HG03095 (cell line): ENCODE measurements at regions not wholly inside any gene's neighbourhood (a gene's known extent, or its start where the extent isn't known, plus 50 kb on each side); places are given as distances from the start of the nearest gene placed in this dataset.

Source experiments
- ATAC-seq: cut with Tn5 transposase; IDR thresholded peaks from one replicate; pipeline ENCODE4 v1.9.1; 2021; ENCODE audit warnings: moderate library complexity; ENCODE audit not compliant: unreplicated experiment

DNA sequence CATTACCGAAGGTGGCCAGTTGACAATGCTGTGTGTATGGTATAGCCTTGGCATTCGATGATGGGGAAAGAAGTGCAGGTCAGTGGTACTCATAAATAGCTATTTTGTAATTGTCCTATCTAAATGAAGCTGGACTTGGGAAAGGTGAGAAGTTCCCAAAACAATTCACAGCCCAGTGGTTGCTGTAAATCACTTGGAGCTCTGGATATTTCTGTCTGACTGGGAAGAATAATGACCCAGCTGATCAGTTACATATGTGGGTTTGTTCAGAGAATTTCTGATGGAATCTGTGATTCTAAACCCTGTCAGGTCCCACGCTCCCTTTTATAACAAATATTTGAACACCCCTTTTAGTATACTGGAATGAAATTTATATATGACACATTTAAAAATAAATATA is 133.9 kb upstream of the PFN2 start:
- no peak for ATAC-seq

GRCh38 chr3:150101016-150101415 is 130.3 kb upstream of the PFN2 start:
- no peak for ATAC-seq

GRCh38 chr3:150098621-150099020 is 127.9 kb upstream of the PFN2 start:
- no peak for ATAC-seq

GRCh38 chr3:150097588-150097890 is 126.8 kb upstream of the PFN2 start:
- no peak for ATAC-seq

DNA sequence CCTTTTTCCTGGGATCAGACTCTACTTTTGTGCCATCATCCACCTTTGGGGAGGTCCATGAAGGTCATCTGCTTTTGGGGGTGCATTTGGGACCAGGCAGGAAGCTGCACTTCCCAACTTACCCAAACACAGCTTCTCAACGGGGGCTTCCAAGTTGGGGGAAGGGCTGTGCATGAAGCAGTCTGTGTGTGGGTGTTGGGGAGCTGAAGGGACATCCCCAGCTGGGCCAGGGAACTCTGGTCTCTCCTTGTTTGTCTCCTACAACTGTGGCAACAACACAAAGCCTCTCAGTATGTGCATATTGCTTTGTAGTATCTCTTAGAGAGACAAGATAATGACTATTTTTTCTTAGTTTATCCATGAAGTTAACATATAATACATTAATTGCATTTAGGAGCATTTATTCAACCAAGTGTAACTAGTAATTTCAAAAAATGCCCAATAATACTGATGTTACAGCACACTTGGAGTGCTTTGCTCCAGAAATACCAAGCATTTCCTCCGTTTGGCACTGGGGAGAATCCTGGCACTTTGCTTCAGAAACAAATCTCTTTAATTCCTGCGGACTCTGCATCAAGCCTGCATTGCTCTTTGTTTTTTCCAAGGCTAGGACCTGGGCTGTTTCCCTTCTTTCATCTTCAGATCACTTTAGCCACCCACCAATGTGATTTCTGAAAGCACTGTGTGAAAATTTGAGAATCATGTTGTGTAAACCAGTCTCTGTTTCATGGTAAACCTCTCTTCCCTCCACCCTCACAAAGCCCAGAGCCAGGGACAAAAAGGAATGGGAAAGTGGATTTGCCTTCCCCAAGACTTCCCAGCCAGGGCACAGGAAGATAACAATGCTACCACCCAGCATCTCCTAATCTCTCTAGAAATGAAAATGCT is 126.2 kb upstream of the PFN2 start:
- no peak for ATAC-seq

DNA sequence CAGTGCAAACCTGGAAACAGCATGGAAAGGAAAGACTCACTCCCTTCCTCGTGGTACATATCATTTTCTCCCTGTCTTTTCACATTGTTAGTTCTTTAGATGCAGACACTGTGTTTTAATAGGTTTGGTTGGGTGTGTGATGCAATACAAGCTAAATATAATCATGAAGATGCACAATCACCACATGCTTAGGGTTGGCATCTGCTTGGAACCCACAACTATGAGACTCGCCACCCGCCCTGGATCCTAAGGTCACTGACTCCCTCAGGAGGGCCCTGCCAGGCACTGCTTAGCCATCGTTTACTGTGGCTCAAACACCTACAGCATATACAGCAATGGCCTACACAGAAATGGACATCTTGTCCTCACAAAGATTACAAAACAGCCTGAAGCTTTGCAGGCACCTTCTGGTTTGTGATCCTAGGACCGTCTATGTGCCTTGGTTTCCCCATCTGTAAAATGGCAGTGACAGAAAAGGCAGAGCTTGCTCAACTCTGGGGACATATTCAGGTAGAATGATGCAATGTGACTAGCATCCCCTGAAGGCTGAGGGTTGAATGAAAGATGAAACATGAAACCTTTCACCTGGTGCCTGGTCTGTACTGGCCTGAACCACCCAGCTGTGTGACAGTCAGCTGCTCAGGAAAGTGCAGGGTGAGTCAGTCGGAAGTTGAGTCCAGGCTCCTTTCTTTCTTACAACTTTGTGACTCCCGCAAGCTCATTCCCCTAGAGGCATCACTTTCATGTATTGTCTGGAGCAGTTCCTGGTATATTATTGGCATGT is 123.6 kb upstream of the PFN2 start:
- ATAC-seq: no peak

- no peak for ATAC-seq
Observed at GRCh38 chr3:150091626-150092025, 120.9 kb upstream of the PFN2 start.

- ATAC-seq: no peak
Observed at GRCh38 chr3:150090877-150091276, 120.2 kb upstream of the PFN2 start.

GRCh38 chr3:150090006-150090405 is 119.3 kb upstream of the PFN2 start:
- ATAC-seq: no peak

DNA sequence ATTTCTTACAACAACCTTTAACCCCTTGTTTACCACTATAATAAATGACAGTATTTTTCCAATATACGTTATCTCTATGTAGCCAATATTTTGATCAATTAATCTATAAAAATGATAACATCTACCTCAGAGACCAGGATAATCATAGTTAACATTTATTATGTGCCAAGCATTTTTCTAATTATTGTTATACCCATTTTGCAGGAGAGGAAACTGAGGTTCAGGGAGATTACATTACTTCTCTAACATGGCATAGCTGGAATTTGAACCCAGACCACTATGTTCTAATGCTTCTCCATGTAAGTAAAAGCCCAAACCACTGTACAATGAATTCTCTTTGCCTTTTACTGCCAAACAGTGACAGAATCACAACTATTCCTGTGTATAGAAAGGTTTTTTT is 113.4 kb upstream of the PFN2 start:
- ATAC-seq: no peak

DNA sequence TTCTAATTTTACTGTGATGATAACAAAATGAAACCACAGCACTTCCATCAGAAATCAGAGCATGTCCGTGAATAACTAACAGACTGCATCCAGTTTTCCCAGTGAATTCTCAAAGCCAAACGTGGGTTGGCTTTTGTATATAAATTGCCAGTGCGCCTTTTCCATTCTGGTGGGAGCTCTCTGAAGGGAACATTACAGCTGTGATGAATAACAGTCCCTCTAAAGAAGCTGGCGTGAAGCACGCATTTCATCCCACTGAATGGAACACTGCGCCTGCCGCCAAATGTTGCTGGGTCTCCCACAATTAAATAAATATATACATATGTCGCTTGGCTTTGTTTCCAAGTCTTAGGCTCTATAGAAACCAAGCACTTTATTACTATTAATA is 113.0 kb upstream of the PFN2 start:
- no peak for ATAC-seq

- no peak for ATAC-seq
Observed at GRCh38 chr3:150082898-150083654, 112.4 kb upstream of the PFN2 start.

GRCh38 chr3:150081084-150081483 is 110.4 kb upstream of the PFN2 start:
- ATAC-seq: no peak

DNA sequence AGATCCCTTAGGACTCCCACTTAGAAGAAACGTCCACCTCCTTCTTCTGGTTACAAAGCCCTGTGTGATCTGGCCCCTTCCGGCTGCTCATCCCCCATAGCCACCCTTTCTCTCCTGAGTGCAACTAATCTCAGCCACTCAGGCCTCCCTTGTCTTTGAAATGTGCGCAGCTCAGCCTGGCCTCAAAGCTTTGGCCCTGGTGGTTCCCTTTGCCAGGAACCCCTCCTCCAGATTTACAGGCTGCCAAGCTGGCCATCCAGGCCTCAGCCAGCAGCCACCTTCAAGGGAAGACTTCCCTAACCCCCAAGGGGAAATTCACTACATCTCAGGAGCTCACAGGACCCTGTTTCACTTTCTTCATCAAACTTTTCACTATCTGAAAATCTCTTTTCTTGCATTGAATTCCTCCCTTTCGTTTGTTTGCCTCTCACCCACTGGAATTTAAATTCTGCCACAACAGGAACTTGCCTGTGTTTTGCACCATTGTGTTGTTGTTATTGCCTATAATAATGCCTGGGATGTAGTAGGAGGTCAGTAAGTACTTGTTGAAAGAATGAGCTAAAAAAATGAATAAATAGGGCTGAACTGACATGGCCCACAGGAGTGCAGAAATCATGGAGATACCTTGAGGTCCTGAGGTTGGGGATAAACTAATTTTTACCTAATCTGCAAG is 109.5 kb upstream of the PFN2 start:
- no peak for ATAC-seq

DNA sequence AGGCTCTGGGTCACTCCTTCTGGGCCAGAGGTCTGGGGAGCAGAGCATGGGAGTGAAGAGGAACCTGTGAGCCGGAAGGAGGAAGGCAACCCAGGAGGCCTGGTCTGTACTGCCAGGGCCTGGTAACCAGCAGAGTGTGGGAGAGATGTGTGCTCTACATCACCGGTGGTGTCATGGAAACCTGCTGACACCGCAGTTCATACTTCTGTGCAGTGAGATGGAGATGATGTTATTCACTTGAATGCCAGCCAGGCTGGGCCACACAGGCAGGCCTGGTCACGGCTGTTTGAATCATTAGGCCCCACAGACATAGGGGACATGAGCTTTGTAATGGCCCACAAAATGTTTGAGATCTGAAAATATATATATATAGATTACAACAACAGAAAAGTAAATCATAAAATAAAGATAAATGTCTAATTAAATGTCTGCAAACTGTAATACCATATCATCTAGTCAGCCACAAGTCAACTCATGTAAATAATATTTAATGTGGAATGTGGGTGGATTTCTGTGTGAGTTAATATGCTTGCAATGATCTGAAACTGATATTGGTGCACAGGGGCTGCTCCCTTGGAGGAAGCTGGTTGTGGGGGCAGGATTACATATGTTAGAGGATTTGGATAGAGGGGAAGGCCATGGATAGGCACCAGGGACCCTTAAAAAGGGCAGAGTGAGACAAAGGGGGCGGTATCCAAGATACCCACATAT is 108.5 kb upstream of the PFN2 start:
- ATAC-seq: no peak

- ATAC-seq: no peak
Observed at GRCh38 chr3:150077581-150078247, 107.0 kb upstream of the PFN2 start.

DNA sequence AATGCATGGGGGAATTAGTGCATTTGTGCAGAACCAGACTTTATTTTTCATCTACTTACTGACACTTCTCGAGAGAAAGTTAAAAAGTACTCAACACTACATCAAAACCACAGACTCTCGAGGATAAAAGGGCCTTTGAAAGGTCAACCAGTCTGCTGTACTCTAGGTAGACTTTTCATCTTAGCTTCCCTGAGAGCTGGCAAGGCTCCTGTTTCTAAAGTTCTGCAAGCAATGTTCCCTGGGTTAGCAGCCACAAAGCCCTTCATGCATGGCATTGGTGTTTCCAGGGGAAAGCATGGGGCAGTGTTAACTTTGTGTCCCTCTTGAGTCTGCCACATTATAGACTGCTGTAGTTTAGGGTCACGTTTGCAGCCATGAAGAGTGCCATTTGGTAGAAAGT is 106.4 kb upstream of the PFN2 start:
- ATAC-seq: no peak

- ATAC-seq: no peak
Observed at GRCh38 chr3:150076443-150076842, 105.7 kb upstream of the PFN2 start.

DNA sequence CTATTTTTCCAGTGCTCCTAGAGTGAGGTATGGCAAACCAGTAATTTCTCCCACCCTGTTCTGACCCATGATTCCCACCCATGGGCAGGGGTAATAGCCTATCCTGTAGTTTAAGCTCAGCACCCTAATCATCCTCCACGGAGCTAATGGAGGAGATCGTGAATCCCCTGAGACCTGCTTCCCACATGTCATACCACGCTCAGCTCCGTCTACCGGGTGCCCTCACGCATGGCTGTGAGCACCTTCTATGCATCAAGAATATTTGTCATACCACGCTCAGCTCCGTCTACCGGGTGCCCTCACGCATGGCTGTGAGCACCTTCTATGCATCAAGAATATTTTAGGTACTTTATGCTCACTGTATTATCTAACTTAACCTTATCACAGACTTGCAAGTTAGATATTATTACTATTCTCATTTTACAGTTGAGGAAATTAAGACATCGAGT is 104.7 kb upstream of the PFN2 start:
- ATAC-seq: no peak
